ENCODE measurements at regions not wholly inside any gene's neighbourhood (a gene's known extent, or its start where the extent isn't known, plus 50 kb on each side); places are given as distances from the start of the nearest gene placed in this dataset.
"Not testable (repeated sequence)": the region's sequence is repeated elsewhere in the genome, so short reads cannot be mapped to it uniquely, and the experiment has no call there.

- Histone ChIP-seq H3K4me1 (no peaks in the 10 kb centered on the region), H3K27me3 (ENCODE audit: low read depth) (no peaks in the 10 kb centered on the region), H3K27ac (no peak overlapping the region), H3K4me3 (no peak overlapping the region), H3K36me3 (no peaks in the 10 kb centered on the region), H3K9me3 (no peaks in the 10 kb centered on the region)
- ATAC-seq (no peak), DNase-seq (no peak)
- no peak for TF ChIP-seq CTCF (IDR thresholded peaks at IDR 0.05)
- intact Hi-C loops (cut with DNase I), result no loop called here
Measured at GRCh38 chr2:52269696-52270485, 1238.0 kb upstream of the NRXN1 start.

- no peak for TF ChIP-seq CTCF (IDR thresholded peaks at IDR 0.05)
- intact Hi-C loops (cut with DNase I), result no loop called here
- Histone ChIP-seq H3K4me3 (no peak overlapping the region), H3K4me1 (no peaks in the 10 kb centered on the region), H3K36me3 (no peaks in the 10 kb centered on the region), H3K27me3 (ENCODE audit: low read depth) (no peaks in the 10 kb centered on the region), H3K27ac (no peak overlapping the region), H3K9me3 (no peaks in the 10 kb centered on the region)
- ATAC-seq (no peak), DNase-seq (no peak)
Measured at GRCh38 chr2:52264911-52265310, 1233.0 kb upstream of the NRXN1 start.

DNA sequence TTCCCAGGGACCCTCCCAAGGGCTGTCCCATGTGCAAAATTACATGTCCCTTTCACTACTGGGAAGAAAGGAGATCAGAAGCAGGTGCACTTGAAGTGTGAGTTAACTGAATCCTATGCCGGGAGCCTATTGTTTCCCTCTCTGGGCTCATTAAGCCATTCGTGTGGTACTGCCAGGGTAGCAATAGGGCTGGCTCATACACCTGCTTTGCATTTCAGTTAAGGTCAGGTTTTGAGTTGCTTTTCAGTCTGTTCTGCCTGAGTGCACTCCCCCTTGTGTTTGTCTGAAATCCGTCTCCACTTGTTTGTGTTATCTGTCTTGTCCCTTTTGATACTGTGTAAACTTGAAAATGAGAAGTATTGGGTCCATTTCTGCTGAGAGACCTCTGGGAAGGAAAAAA, 1232.6 kb upstream of the NRXN1 start:
- Histone ChIP-seq H3K27ac (no peak overlapping the region), H3K4me1 (no peaks in the 10 kb centered on the region), H3K27me3 (ENCODE audit: low read depth) (no peaks in the 10 kb centered on the region), H3K36me3 (no peaks in the 10 kb centered on the region), H3K9me3 (no peaks in the 10 kb centered on the region), H3K4me3 (no peak overlapping the region)
- intact Hi-C loops (cut with DNase I), result no loop called here
- TF ChIP-seq CTCF (IDR thresholded peaks at IDR 0.05), result no peak
- ATAC-seq (no peak), DNase-seq (no peak)

- no peaks in the 10 kb centered on the region for H3K4me1 ChIP-seq
- no peak overlapping the region for H3K27ac ChIP-seq
- H3K9me3 ChIP-seq, result no peaks in the 10 kb centered on the region
- no peak overlapping the region for H3K4me3 ChIP-seq
- intact Hi-C loops (cut with DNase I), result no loop called here
- no peak for DNase-seq
- no peaks in the 10 kb centered on the region for H3K27me3 ChIP-seq (ENCODE audit: low read depth)
- no peak for TF ChIP-seq CTCF (IDR thresholded peaks at IDR 0.05)
- no peaks in the 10 kb centered on the region for H3K36me3 ChIP-seq
- no peak for ATAC-seq
Measured at GRCh38 chr2:52260904-52261303, 1229.0 kb upstream of the NRXN1 start.

- DNase-seq; H3K9me3 ChIP-seq; H3K4me1 ChIP-seq; H3K4me3 ChIP-seq; H3K27ac ChIP-seq; intact Hi-C loops (cut with DNase I); ATAC-seq; H3K27me3 ChIP-seq (ENCODE audit: low read depth); H3K36me3 ChIP-seq: not testable (repeated sequence)
Measured at GRCh38 chr2:52258967-52259366, 1227.0 kb upstream of the NRXN1 start.

DNA sequence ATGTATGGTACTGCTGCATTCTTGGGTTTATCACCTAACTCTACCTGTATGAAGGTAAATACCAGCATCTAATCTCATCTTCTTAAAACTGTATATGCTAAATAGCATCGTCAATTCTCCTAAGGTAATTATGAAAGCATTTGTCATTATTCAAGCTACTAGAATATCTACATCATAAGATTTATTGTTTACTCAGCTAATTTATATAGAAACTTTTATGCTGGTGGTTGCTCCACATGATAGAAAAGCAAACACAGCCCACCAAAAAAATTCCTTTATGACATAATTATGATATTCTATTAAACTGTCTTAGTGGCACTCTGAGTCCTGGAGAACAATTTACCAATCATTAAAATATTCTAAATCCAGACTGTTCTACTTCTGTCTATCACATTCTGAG, 1226.1 kb upstream of the NRXN1 start:
- ATAC-seq (no peak), DNase-seq (no peak)
- no peak for TF ChIP-seq CTCF (IDR thresholded peaks at IDR 0.05)
- intact Hi-C loops (cut with DNase I), result no loop called here
- H3K27ac ChIP-seq, result no peak overlapping the region
- no peaks in the 10 kb centered on the region for H3K27me3 ChIP-seq (ENCODE audit: low read depth)
- no peak overlapping the region for H3K4me3 ChIP-seq
- no peaks in the 10 kb centered on the region for H3K36me3 ChIP-seq
- no peaks in the 10 kb centered on the region for H3K9me3 ChIP-seq
- no peaks in the 10 kb centered on the region for H3K4me1 ChIP-seq
